ENCODE measurements at regions not wholly inside any gene's neighbourhood (a gene's known extent, or its start where the extent isn't known, plus 50 kb on each side); places are given as distances from the start of the nearest gene placed in this dataset.

GRCh38 chr7:121810831-121811672 is 61.9 kb upstream of the PTPRZ1 start:
- DNase-seq (ENCODE audit: low spot score): no peak

GRCh38 chr7:121807078-121807477 is 65.9 kb upstream of the PTPRZ1 start:
- DNase-seq (ENCODE audit: low spot score): no peak

GRCh38 chr7:121803039-121803438 is 69.9 kb upstream of the PTPRZ1 start:
- DNase-seq (ENCODE audit: low spot score): no peak

GRCh38 chr7:121800916-121801675 is 71.9 kb upstream of the PTPRZ1 start:
- no peak for DNase-seq (ENCODE audit: low spot score)

GRCh38 chr7:121798896-121799295 is 74.1 kb upstream of the PTPRZ1 start:
- peak; percentile 65 for DNase-seq (ENCODE audit: low spot score)

GRCh38 chr7:121798453-121798840 is 74.5 kb upstream of the PTPRZ1 start:
- no peak for DNase-seq (ENCODE audit: low spot score)

GRCh38 chr7:121797657-121798452 is 75.1 kb upstream of the PTPRZ1 start:
- no peak for DNase-seq (ENCODE audit: low spot score)

GRCh38 chr7:121796936-121797656 is 75.9 kb upstream of the PTPRZ1 start:
- no peak for DNase-seq (ENCODE audit: low spot score)

GRCh38 chr7:121796381-121796780 is 76.6 kb upstream of the PTPRZ1 start:
- no peak for DNase-seq (ENCODE audit: low spot score)

- DNase-seq (ENCODE audit: low spot score): no peak
These were observed 77.2 kb upstream of the PTPRZ1 start for GRCh38 chr7:121795736-121796135.

GRCh38 chr7:121793716-121794115 is 79.2 kb upstream of the PTPRZ1 start:
- no peak for DNase-seq (ENCODE audit: low spot score)

GRCh38 chr7:121777672-121778071 is 95.3 kb upstream of the PTPRZ1 start:
- DNase-seq (ENCODE audit: low spot score): no peak

GRCh38 chr7:121774563-121774962 is 98.4 kb upstream of the PTPRZ1 start:
- DNase-seq (ENCODE audit: low spot score): no peak

- no peak for DNase-seq (ENCODE audit: low spot score)
These were observed 106.3 kb upstream of the PTPRZ1 start for GRCh38 chr7:121766676-121767075.

GRCh38 chr7:121761399-121761798 is 111.6 kb upstream of the PTPRZ1 start:
- DNase-seq (ENCODE audit: low spot score): no peak

GRCh38 chr7:121755818-121756552 is 117.0 kb upstream of the PTPRZ1 start:
- DNase-seq (ENCODE audit: low spot score): peak; percentile 51

- DNase-seq (ENCODE audit: low spot score): no peak
These were observed 117.7 kb upstream of the PTPRZ1 start for GRCh38 chr7:121755286-121755685.

GRCh38 chr7:121753944-121754343 is 119.0 kb upstream of the PTPRZ1 start:
- no peak for DNase-seq (ENCODE audit: low spot score)

GRCh38 chr7:121752706-121753105 is 120.3 kb upstream of the PTPRZ1 start:
- no peak for DNase-seq (ENCODE audit: low spot score)

- DNase-seq (ENCODE audit: low spot score): no peak
These were observed 124.4 kb upstream of the PTPRZ1 start for GRCh38 chr7:121748546-121748945.

GRCh38 chr7:121745856-121746255 is 127.1 kb upstream of the PTPRZ1 start:
- no peak for DNase-seq (ENCODE audit: low spot score)

Data from ecto neural progenitor cell (in vitro differentiated cells).